Activated CD8-positive, alpha-beta T cell treated with anti-CD3 and anti-CD28 coated beads for 36 hours (primary cell): ENCODE measurements at regions not wholly inside any gene's neighbourhood (a gene's known extent, or its start where the extent isn't known, plus 50 kb on each side); places are given as distances from the start of the nearest gene placed in this dataset.

Experiments used
- ATAC-seq: fragments of 200-7000 bp; cut with Tn5 transposase; one replicate; pipeline ENCODE4 v1.10.0; 2021; ENCODE audit warnings: mild to moderate bottlenecking, moderate library complexity
- CTCF ChIA-PET: fragments of 350-600 bp; sonication (Branson Sonifier 250); formaldehyde crosslinking; loops from one replicate; lab custom pipeline; 2021; ENCODE audit warnings: antibody characterized with exemption; lab: Charles Lee
- POLR2A ChIA-PET: fragments of 350-600 bp; sonication (Branson Sonifier 250); formaldehyde crosslinking; loops from one replicate; lab custom pipeline; 2021; ENCODE audit warnings: antibody characterized with exemption; lab: Charles Lee
- DNase-seq: peaks from one replicate; pipeline ENCODE4 v3.0.0-alpha.2; 2020
- H3K27ac Mint-ChIP-seq: one replicate; pipeline ENCODE4 v1.8.0; 2021; ENCODE audit warnings: mild to moderate bottlenecking, mixed read lengths
- H3K27me3 Mint-ChIP-seq: one replicate; pipeline ENCODE4 v1.8.0; 2021; ENCODE audit warnings: mixed read lengths
- H3K36me3 Mint-ChIP-seq: one replicate; pipeline ENCODE4 v1.8.0; 2021; ENCODE audit warnings: low read depth, mixed read lengths
- H3K4me1 Mint-ChIP-seq: one replicate; pipeline ENCODE4 v1.8.0; 2021; ENCODE audit warnings: low read depth, mixed read lengths
- H3K4me3 Mint-ChIP-seq: one replicate; pipeline ENCODE4 v1.8.0; 2021; ENCODE audit warnings: mild to moderate bottlenecking, moderate library complexity, mixed read lengths
- H3K9me3 Mint-ChIP-seq: one replicate; pipeline ENCODE4 v1.8.0; 2021; ENCODE audit warnings: mixed read lengths
- intact Hi-C: fragments of 100-400 bp; cut with micrococcal nuclease; formaldehyde crosslinking; loops from one replicate; pipeline ENCODE4 v1.10.0; 2022
- TF ChIP-seq, protein P1 (sequence below): fragments of 200-600 bp; IDR thresholded peaks from one replicate; pipeline ENCODE4 v1.8.0; 2022; ENCODE audit warnings: antibody characterized with exemption, mild to moderate bottlenecking

DNA sequence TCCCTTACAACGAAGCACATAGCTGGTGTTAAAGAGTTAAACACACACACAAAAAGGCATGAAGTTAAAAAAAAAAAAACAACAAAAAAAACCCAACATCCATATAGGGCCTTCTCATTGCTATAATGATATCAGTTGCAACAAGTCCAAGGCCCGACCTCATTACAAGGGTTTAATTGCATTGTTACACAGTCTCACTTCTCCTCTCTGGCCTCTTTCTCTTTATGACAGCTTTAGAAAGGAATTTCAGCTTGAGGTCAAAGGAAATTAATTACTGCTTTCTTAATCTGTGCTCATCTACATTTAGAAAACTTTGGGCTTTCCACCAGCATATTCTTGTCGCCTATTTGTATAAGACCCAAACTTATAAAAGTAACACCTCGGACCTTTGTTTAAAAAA, 342.1 kb downstream of the NR2F2 start:
- Mint-ChIP-seq H3K4me1 (no peaks in the 10 kb centered on the region), H3K9me3 (no peaks in the 10 kb centered on the region), H3K27ac (no peak overlapping the region), H3K36me3 (no peaks in the 10 kb centered on the region), H3K4me3 (no peak overlapping the region), H3K27me3 (no peaks in the 10 kb centered on the region)
- ChIA-PET POLR2A (no interaction called here), CTCF (no interaction called here)
- intact Hi-C loops: no loop called here
- TF ChIP-seq, protein P1, sequence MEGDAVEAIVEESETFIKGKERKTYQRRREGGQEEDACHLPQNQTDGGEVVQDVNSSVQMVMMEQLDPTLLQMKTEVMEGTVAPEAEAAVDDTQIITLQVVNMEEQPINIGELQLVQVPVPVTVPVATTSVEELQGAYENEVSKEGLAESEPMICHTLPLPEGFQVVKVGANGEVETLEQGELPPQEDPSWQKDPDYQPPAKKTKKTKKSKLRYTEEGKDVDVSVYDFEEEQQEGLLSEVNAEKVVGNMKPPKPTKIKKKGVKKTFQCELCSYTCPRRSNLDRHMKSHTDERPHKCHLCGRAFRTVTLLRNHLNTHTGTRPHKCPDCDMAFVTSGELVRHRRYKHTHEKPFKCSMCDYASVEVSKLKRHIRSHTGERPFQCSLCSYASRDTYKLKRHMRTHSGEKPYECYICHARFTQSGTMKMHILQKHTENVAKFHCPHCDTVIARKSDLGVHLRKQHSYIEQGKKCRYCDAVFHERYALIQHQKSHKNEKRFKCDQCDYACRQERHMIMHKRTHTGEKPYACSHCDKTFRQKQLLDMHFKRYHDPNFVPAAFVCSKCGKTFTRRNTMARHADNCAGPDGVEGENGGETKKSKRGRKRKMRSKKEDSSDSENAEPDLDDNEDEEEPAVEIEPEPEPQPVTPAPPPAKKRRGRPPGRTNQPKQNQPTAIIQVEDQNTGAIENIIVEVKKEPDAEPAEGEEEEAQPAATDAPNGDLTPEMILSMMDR: no peak
- ATAC-seq (no peak), DNase-seq (no peak)

GRCh38 chr15:96678386-96678785, 347.9 kb downstream of the NR2F2 start:
- Mint-ChIP-seq H3K27ac (no peak overlapping the region), H3K27me3 (no peaks in the 10 kb centered on the region), H3K4me3 (no peak overlapping the region), H3K4me1 (no peaks in the 10 kb centered on the region), H3K36me3 (no peaks in the 10 kb centered on the region), H3K9me3 (no peaks in the 10 kb centered on the region)
- POLR2A ChIA-PET: no interaction called here
- TF ChIP-seq, protein P1: no peak
- intact Hi-C loops: no loop called here
- DNase-seq: no peak
- CTCF ChIA-PET: no interaction called here
- ATAC-seq: no peak

GRCh38 chr15:96687388-96688107, 357.0 kb downstream of the NR2F2 start:
- no peaks in the 10 kb centered on the region for H3K36me3 Mint-ChIP-seq
- TF ChIP-seq, protein P1: no peak
- H3K4me3 Mint-ChIP-seq: no peak overlapping the region
- no peak overlapping the region for H3K27ac Mint-ChIP-seq
- no peak for ATAC-seq
- no peaks in the 10 kb centered on the region for H3K4me1 Mint-ChIP-seq
- POLR2A ChIA-PET: no interaction called here
- H3K9me3 Mint-ChIP-seq: no peaks in the 10 kb centered on the region
- CTCF ChIA-PET: no interaction called here
- no peak for DNase-seq
- intact Hi-C loops: no loop called here
- H3K27me3 Mint-ChIP-seq: no peaks in the 10 kb centered on the region

DNA sequence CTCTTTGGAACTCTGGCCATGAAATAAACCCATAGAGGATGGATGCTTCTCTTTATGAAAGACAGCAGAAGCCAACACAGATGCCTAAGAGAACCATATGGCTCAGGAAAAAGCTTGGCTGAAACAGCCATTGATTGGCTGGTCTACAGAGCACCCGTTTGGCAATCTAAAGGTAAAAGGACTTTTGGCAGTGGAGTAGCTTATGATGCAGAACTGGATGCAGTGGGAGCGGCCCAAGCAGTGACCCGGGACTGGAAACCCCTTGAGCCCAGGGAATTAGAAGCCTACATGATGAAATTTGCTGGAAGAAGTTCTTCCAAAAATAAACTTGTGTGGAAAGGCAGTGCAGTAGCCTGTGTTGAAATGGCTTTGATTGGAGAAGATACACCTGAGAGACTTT, 360.2 kb downstream of the NR2F2 start:
- no peaks in the 10 kb centered on the region for H3K4me1 Mint-ChIP-seq
- H3K36me3 Mint-ChIP-seq: no peaks in the 10 kb centered on the region
- intact Hi-C loops: no loop called here
- no peak overlapping the region for H3K27ac Mint-ChIP-seq
- DNase-seq (no peak), ATAC-seq (no peak)
- TF ChIP-seq, protein P1: no peak
- CTCF ChIA-PET: no interaction called here
- H3K27me3 Mint-ChIP-seq: no peaks in the 10 kb centered on the region
- POLR2A ChIA-PET: no interaction called here
- H3K9me3 Mint-ChIP-seq: no peaks in the 10 kb centered on the region
- no peak overlapping the region for H3K4me3 Mint-ChIP-seq

- Mint-ChIP-seq H3K4me1 (no peaks in the 10 kb centered on the region), H3K27me3 (no peaks in the 10 kb centered on the region), H3K9me3 (no peaks in the 10 kb centered on the region), H3K36me3 (no peaks in the 10 kb centered on the region), H3K4me3 (no peak overlapping the region), H3K27ac (no peak overlapping the region)
- ChIA-PET POLR2A (no interaction called here), CTCF (no interaction called here)
- intact Hi-C loops: no loop called here
- no peak for DNase-seq
- no peak for ATAC-seq
- TF ChIP-seq, protein P1: no peak
Measured at GRCh38 chr15:96692826-96693225, 362.3 kb downstream of the NR2F2 start.
